IMR-90 (cell line): ENCODE measurements at regions not wholly inside any gene's neighbourhood (a gene's known extent, or its start where the extent isn't known, plus 50 kb on each side); places are given as distances from the start of the nearest gene placed in this dataset.

ENCODE experiments used
- ATAC-seq: fragments of 200-7000 bp; cut with Tn5 transposase; 2 replicates; pipeline ENCODE4 v1.9.1; 2020; ENCODE audit warnings: low read depth, mild to moderate bottlenecking, moderate library complexity
- BruUV-seq: library from RNA; stranded (reverse); fragments of 400-500 nt; replicated peaks from 2 replicates; lab custom pipeline; 2021; lab: Mats Ljungman, UMichigan
- CTCF ChIA-PET: fragments of 300-600 bp; formaldehyde crosslinking; extraction: SDS; loops from one replicate; lab custom pipeline; 2021; ENCODE audit warnings: antibody characterized with exemption; lab: Yijun Ruan, JAX
- POLR2A ChIA-PET: fragments of 300-600 bp; sonication (Branson Sonifier 250); formaldehyde crosslinking; loops from one replicate; lab custom pipeline; 2022; ENCODE audit warnings: antibody characterized with exemption; ENCODE audit not compliant: unreplicated experiment; lab: Charles Lee
- DNase-seq: peaks from one replicate; pipeline ENCODE4 v3.0.0; 2013
- H2AFZ ChIP-seq: replicated peaks from 2 replicates; pipeline ENCODE3; 2013; ENCODE audit warnings: low read length, mild to moderate bottlenecking; ENCODE audit not compliant: poor library complexity
- H2AK5ac ChIP-seq: 2 replicates; pipeline ENCODE4 v1.6.1; 2013; ENCODE audit warnings: low read depth, low read length, inconsistent platforms
- H2AK9ac ChIP-seq: replicated peaks from 2 replicates; pipeline ENCODE3; 2013; ENCODE audit warnings: mild to moderate bottlenecking, low read depth, low read length, moderate library complexity; ENCODE audit not compliant: poor library complexity
- H2BK120ac ChIP-seq: 2 replicates; pipeline ENCODE4 v1.6.1; 2013; ENCODE audit warnings: low read depth, low read length, inconsistent platforms
- H2BK15ac ChIP-seq: 3 replicates; pipeline ENCODE4 v1.6.1; 2013; ENCODE audit warnings: low read depth, low read length, inconsistent platforms
- H2BK20ac ChIP-seq: 2 replicates; pipeline ENCODE4 v1.6.1; 2013; ENCODE audit warnings: low read depth, mild to moderate bottlenecking, inconsistent platforms, low read length, moderate library complexity
- H2BK5ac ChIP-seq: 2 replicates; pipeline ENCODE4 v1.6.1; 2013; ENCODE audit warnings: mild to moderate bottlenecking, low read depth, low read length, inconsistent platforms; ENCODE audit not compliant: poor library complexity, severe bottlenecking
- H3K14ac ChIP-seq: replicated peaks from 2 replicates; pipeline ENCODE4 v1.6.1; 2013; ENCODE audit warnings: low read depth, low read length, inconsistent platforms
- H3K18ac ChIP-seq: 2 replicates; pipeline ENCODE4 v1.6.1; 2013; ENCODE audit warnings: low read depth, low read length, control low read depth
- H3K23ac ChIP-seq: 2 replicates; pipeline ENCODE4 v1.6.1; 2013; ENCODE audit warnings: low read depth, low read length, inconsistent platforms
- H3K27ac ChIP-seq: 2 replicates; pipeline ENCODE4 v1.5.1; 2013; ENCODE audit warnings: mild to moderate bottlenecking, control low read depth, low read length; ENCODE audit not compliant: insufficient read depth
- H3K27me3 ChIP-seq: 2 replicates; pipeline ENCODE4 v1.6.1; 2013; ENCODE audit warnings: low read length; ENCODE audit not compliant: control insufficient read depth, insufficient read depth
- H3K36me3 ChIP-seq: 2 replicates; pipeline ENCODE4 v1.6.1; 2013; ENCODE audit warnings: low read length, mixed read lengths; ENCODE audit not compliant: control insufficient read depth, insufficient read depth
- H3K4ac ChIP-seq: 2 replicates; pipeline ENCODE4 v1.6.1; 2013; ENCODE audit warnings: low read depth, low read length, inconsistent platforms
- H3K4me1 ChIP-seq: 2 replicates; pipeline ENCODE4 v1.6.1; 2013; ENCODE audit warnings: low read length, mixed read lengths; ENCODE audit not compliant: control insufficient read depth, insufficient read depth
- H3K4me2 ChIP-seq: 2 replicates; pipeline ENCODE4 v1.6.1; 2013; ENCODE audit warnings: low read depth, mild to moderate bottlenecking, control low read depth, low read length, moderate library complexity
- H3K4me3 ChIP-seq: 2 replicates; pipeline ENCODE4 v1.5.1; 2013; ENCODE audit warnings: low read depth, mild to moderate bottlenecking, control low read depth, low read length, moderate library complexity; ENCODE audit not compliant: insufficient read depth
- H3K56ac ChIP-seq: 2 replicates; pipeline ENCODE4 v1.6.1; 2013; ENCODE audit warnings: low read length, inconsistent platforms; ENCODE audit not compliant: insufficient read depth; ENCODE audit errors: extremely low read depth
- H3K79me1 ChIP-seq, 2 experiments: 2 replicates each; pipeline ENCODE4 v1.6.1; 2013; ENCODE audit warnings: low read length in 2 of 2, inconsistent platforms in 1 of 2, low read depth in 1 of 2
- H3K9ac ChIP-seq: 2 replicates; pipeline ENCODE4 v1.6.1; 2013; ENCODE audit warnings: low read depth, low read length, control low read depth
- H3K9me1 ChIP-seq: 2 replicates; pipeline ENCODE4 v1.6.1; 2013; ENCODE audit warnings: low read length, inconsistent platforms; ENCODE audit not compliant: insufficient read depth
- H3K9me3 ChIP-seq: 2 replicates; pipeline ENCODE4 v1.6.1; 2013; ENCODE audit warnings: low read length; ENCODE audit not compliant: control insufficient read depth, insufficient read depth
- H4K20me1 ChIP-seq: 2 replicates; pipeline ENCODE4 v1.6.1; 2013; ENCODE audit warnings: low read length, inconsistent platforms; ENCODE audit not compliant: insufficient read depth
- H4K5ac ChIP-seq: 2 replicates; pipeline ENCODE4 v1.6.1; 2013; ENCODE audit warnings: mild to moderate bottlenecking, low read depth, low read length, control low read depth
- H4K8ac ChIP-seq, 2 experiments: 2 replicates each; pipeline ENCODE4 v1.6.1; 2013; ENCODE audit warnings: low read depth in 2 of 2, low read length in 2 of 2, control low read depth in 1 of 2, inconsistent platforms in 1 of 2
- H4K91ac ChIP-seq: 2 replicates; pipeline ENCODE4 v1.6.1; 2013; ENCODE audit warnings: low read depth, low read length, inconsistent platforms; ENCODE audit not compliant: insufficient read depth
- CHD1 ChIP-seq: IDR thresholded peaks from 2 replicates; pipeline ENCODE4 v1.6.1; 2012; ENCODE audit warnings: low read depth, low read length, improper control_type of control experiment
- ELK1 ChIP-seq: fragments of 150-350 bp; IDR thresholded peaks from 2 replicates; pipeline ENCODE4 v1.6.1; 2016; ENCODE audit warnings: low read depth, mild to moderate bottlenecking, low read length, moderate library complexity, borderline replicate concordance
- FOS ChIP-seq: fragments of 150-350 bp; IDR thresholded peaks from 2 replicates; pipeline ENCODE4 v1.6.1; 2016; ENCODE audit warnings: low read depth, low read length
- MAZ ChIP-seq: IDR thresholded peaks from 2 replicates; pipeline ENCODE4 v1.6.1; 2012; ENCODE audit warnings: low read depth, mild to moderate bottlenecking, low read length, improper control_type of control experiment, moderate library complexity, borderline replicate concordance
- MXI1 ChIP-seq: IDR thresholded peaks from 2 replicates; pipeline ENCODE4 v1.6.1; 2012; ENCODE audit warnings: low read depth, mild to moderate bottlenecking, low read length, moderate library complexity, borderline replicate concordance
- NFE2L2 ChIP-seq: fragments of 150-350 bp; IDR thresholded peaks from 2 replicates; pipeline ENCODE4 v1.6.1; 2016; ENCODE audit warnings: low read depth, mild to moderate bottlenecking, low read length
- RAD21 ChIP-seq: IDR thresholded peaks from 2 replicates; pipeline ENCODE4 v1.6.1; 2012; ENCODE audit warnings: low read length, improper control_type of control experiment
- WGBS, 2 experiments: methylation state at CpG; one replicate each; pipeline versions ENCODE4 v1.1.5 to v1.1.7; 2013; ENCODE audit warnings: missing lambda C conversion rate in 2 of 2; ENCODE audit not compliant: insufficient read length in 1 of 2; ENCODE audit errors: extremely low coverage in 2 of 2; 5-methylcytosine and 5-hydroxymethylcytosine counted together
- dilution Hi-C: fragments of 300-500 bp; cut with HindIII; formaldehyde crosslinking; loops from one replicate; pipeline ENCODE4 v1.14.3; 2018; ENCODE audit warnings: low sequenced_read_pairs; ENCODE audit not compliant: unreplicated experiment
- in situ Hi-C: fragments of 300-500 bp; cut with MboI; formaldehyde crosslinking; loops from 3 replicates; pipeline ENCODE4 v1.14.3; 2019; ENCODE audit warnings: low sequenced_read_pairs, inconsistent platforms, mixed read lengths
- intact Hi-C: fragments of 100-400 bp; cut with micrococcal nuclease; formaldehyde crosslinking; loops from 2 replicates; pipeline ENCODE4 v1.10.0; 2022

- DNase-seq: no peak
- intact Hi-C loops: no loop called here
- H3K23ac ChIP-seq: no peak overlapping the region
- no peak overlapping the region for H2AFZ ChIP-seq
- no peak overlapping the region for H4K5ac ChIP-seq
- POLR2A ChIA-PET: no interaction called here
- H4K8ac ChIP-seq: no peak overlapping the region
- H3K4me3 ChIP-seq: no peak overlapping the region
- no peak overlapping the region for H3K4ac ChIP-seq
- no peaks in the 10 kb centered on the region for H3K79me1 ChIP-seq
- H4K20me1 ChIP-seq: no peaks in the 10 kb centered on the region
- H3K56ac ChIP-seq: no peak overlapping the region
- no peak overlapping the region for H2AK5ac ChIP-seq
- H2BK120ac ChIP-seq: no peak overlapping the region
- no peaks in the 10 kb centered on the region for H3K36me3 ChIP-seq
- no CpG with 5 or more reads among the region's 1 CpG for WGBS, 2 experiments
- CTCF ChIA-PET: no interaction called here
- no peak overlapping the region for H2AK9ac ChIP-seq
- no peak overlapping the region for H3K18ac ChIP-seq
- BruUV-seq: no TSS peak
- H3K14ac ChIP-seq: no peak overlapping the region
- no peak overlapping the region for H2BK20ac ChIP-seq
- H3K4me1 ChIP-seq: no peaks in the 10 kb centered on the region
- H3K27me3 ChIP-seq: no peaks in the 10 kb centered on the region
- H3K9ac ChIP-seq: no peak overlapping the region
- no peak overlapping the region for H4K91ac ChIP-seq
- no peaks in the 10 kb centered on the region for H3K9me1 ChIP-seq
- H3K27ac ChIP-seq: no peak overlapping the region
- no peak for TF ChIP-seq RAD21
- TF ChIP-seq MAZ: no peak
- TF ChIP-seq CHD1: no peak
- TF ChIP-seq NFE2L2: no peak
- no peak for TF ChIP-seq FOS
- TF ChIP-seq MXI1: no peak
- TF ChIP-seq ELK1: no peak
- no peaks in the 10 kb centered on the region for H3K9me3 ChIP-seq
- H2BK15ac ChIP-seq: no peak overlapping the region
- no peak overlapping the region for H3K4me2 ChIP-seq
- no peak for ATAC-seq
- no peak overlapping the region for H2BK5ac ChIP-seq
- dilution Hi-C loops: no loop called here
- in situ Hi-C loops: no loop called here
Measured at GRCh38 chr2:57965219-57965618, 81.4 kb upstream of the VRK2 start.
